Retinal pigment epithelial cell (primary cell): ENCODE measurements at regions not wholly inside any gene's neighbourhood (a gene's known extent, or its start where the extent isn't known, plus 50 kb on each side); places are given as distances from the start of the nearest gene placed in this dataset.

Experiments
- DNase-seq: peaks from one replicate; pipeline ENCODE4 v3.0.0-alpha.2; 2010; ENCODE audit warnings: low read depth
- H3K4me3 ChIP-seq: 2 replicates; pipeline ENCODE4 v1.5.1; 2011; ENCODE audit warnings: mild to moderate bottlenecking, low read length, control low read depth, moderate library complexity
- TF ChIP-seq, protein P1 (sequence below): conservative IDR thresholded peaks from 2 replicates; pipeline ENCODE4 v1.5.1; 2011; ENCODE audit warnings: low read depth, low read length, control low read depth, inconsistent platforms

DNA sequence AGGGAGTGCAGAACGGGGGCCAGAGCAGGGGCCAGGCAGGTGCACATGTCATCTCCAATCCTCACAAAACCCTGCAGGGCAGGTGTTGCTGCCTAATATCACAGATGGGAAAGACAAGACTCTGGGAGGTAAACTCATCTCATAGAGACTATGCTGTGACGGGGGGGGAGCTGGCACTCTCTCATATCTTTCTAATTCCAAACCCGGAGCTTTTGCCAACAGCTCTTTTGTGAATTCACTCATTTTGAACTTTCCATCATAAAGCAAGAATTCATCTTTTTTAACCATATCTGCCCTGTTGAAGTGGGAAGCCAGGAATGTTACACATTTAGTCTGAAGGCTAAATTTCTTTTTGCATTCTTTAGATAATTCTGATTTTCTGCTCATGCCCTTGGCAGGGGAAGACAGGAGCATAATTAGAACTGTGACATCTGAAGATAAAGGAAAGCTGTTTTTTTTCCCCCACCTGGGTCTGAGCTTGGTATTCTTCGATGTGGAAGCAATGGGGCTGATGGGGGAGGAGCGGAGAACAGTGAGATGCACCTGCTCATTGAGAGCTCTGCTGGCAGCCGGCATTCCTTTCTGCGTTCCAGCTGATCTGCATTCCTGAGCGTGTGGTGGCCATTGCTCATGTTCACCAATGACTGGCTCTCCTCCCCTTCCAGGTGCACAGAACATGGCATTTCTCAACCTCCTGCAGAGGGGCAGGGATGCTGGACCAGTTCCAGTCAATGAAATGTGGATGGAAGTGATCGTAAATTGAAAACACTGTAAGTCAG lies 159.2 kb downstream of the NSG2 start:
- TF ChIP-seq, protein P1, sequence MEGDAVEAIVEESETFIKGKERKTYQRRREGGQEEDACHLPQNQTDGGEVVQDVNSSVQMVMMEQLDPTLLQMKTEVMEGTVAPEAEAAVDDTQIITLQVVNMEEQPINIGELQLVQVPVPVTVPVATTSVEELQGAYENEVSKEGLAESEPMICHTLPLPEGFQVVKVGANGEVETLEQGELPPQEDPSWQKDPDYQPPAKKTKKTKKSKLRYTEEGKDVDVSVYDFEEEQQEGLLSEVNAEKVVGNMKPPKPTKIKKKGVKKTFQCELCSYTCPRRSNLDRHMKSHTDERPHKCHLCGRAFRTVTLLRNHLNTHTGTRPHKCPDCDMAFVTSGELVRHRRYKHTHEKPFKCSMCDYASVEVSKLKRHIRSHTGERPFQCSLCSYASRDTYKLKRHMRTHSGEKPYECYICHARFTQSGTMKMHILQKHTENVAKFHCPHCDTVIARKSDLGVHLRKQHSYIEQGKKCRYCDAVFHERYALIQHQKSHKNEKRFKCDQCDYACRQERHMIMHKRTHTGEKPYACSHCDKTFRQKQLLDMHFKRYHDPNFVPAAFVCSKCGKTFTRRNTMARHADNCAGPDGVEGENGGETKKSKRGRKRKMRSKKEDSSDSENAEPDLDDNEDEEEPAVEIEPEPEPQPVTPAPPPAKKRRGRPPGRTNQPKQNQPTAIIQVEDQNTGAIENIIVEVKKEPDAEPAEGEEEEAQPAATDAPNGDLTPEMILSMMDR: no peak
- H3K4me3 ChIP-seq: no peak overlapping the region
- DNase-seq: no peak

DNA sequence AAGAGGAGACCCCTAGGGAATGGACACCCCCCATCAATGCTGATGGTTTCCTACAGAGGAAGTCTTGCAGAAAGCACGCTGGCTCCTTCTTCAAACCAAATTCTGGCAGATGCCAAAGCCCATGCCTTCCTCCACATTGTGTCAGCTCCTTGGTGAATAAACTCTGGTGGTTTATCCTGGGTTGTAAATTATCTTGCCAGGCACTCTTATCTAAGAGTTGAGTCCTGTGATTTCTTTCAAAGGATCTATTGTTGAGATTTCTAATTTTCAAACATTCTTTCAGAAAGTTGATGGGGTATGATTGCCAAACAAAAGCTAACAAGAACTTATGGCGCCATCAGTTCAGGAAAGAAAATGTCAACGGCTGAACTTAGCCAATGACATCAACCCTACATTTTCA lies 160.4 kb downstream of the NSG2 start:
- TF ChIP-seq, protein P1: no peak
- DNase-seq: no peak
- H3K4me3 ChIP-seq: no peak overlapping the region

DNA sequence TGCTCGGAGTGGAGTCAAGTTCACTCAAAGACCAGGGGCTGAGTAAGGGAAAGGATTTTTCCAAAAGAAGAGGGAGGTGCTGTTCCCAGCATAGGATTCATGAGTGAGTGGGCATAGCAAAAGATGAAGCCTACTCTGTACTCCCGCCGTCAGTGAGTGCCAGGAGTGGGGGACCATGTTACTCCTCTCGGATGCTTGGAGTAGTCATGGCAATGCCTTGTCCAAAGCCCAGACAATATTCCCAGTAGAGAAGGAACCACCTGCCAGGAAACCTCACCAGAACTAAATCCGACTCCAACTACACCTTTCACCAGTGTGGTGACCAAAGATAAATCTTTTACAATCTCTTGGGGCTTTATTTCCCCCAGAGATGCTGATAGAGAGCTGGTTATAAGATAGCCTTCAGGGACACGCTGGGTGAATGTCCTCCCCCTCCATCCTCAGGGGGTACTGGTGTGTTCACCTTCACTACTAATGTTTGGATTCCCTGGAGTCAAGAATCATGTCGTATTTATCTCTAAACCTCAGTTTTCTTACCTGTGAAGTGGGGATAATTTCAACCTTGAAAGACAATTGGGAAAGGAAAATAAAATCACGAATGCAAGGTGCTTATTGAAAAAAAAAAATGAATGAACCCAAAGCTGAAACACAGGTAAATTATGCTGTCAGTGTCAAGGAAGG lies 165.2 kb downstream of the NSG2 start:
- TF ChIP-seq, protein P1: no peak
- DNase-seq: no peak
- H3K4me3 ChIP-seq: no peak overlapping the region

DNA sequence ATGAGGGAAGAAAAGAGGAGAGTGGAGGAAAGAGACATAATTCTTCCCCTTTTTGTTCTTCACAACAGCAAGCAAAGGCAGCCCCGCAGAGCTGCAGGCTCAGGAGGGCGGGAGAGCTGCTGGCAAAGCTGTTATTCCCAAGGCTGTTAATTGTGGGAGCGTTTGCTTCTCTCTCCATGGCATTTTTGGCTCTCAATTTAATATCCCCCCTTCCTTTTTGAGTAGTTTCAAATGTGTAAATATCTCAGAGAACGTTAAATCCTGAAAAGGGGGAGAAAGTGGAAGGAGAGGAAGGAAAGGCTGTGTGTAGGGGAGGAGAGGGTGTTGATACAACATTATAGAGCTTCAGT lies 165.7 kb downstream of the NSG2 start:
- TF ChIP-seq, protein P1: no peak
- no peak for DNase-seq
- H3K4me3 ChIP-seq: no peak overlapping the region

DNA sequence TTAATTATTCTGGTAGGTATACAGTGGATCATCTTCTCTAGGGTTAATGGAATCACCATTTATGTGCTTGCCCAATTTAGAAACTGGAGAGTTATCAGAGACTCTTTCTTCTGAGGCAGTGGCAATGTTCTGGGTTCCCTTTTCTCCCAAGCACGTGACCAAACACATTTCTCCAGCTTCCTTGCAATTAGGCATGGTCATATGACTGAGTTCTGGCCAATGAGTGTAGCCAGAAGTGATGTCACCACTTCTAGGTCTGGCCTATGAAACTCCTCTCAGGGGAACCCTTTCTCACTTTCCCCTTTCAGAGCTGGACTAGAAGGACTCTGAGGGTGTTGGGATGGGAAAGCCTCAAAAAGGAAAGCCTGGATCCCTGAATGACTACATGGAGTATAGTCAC lies 172.0 kb downstream of the NSG2 start:
- no peak for DNase-seq
- TF ChIP-seq, protein P1: no peak
- no peak overlapping the region for H3K4me3 ChIP-seq

DNA sequence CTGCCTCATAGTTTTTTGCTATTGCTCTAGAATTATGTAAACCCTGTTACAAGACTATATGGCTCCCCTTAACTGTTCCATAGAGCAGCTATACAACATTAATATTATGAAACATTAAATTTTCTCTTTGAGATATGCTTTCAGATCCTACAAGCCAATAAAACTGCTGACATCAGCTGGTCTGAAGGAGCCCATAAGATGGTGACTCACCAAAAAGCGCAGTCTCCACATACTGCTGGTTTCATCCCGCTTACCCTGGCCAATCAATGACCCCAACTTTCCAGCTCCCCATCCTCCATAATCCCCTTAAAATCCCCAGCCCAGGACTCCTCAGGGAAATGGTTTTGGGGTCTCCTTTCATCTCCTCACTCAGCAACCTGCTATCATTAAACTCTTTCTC lies 172.7 kb downstream of the NSG2 start:
- no peak overlapping the region for H3K4me3 ChIP-seq
- TF ChIP-seq, protein P1: no peak
- DNase-seq: no peak

DNA sequence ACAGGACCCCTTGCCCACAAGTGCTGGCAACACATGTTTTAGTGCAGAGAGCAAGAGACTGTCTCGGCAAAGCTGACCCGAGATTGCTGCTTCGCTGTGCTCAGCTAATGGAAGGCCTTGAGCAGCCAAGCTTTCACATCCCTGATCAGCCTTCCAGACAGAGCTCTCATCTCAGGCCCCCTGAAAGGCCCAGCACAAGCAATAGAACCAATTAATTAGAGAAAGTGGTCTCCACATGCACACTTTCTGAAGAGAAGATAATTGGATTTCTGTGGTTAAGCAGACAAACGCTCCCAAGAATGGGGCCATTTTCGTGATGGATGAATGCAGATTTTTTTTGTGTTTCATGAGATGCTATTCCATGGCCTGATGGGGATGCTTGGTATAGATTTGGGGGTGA lies 174.9 kb downstream of the NSG2 start:
- no peak for DNase-seq
- TF ChIP-seq, protein P1: no peak
- H3K4me3 ChIP-seq: no peak overlapping the region
